Ovary (tissue), 3 donors: ENCODE measurements at regions not wholly inside any gene's neighbourhood (a gene's known extent, or its start where the extent isn't known, plus 50 kb on each side); places are given as distances from the start of the nearest gene placed in this dataset.

Experiments
- CTCF ChIP-seq, 3 donors: fragments of 450-650 bp in 2 of 3; fragments of 200-600 bp in 1 of 3; IDR thresholded peaks; one replicate each; pipeline versions ENCODE4 v1.5.1 to v1.8.0; 2016 to 2022; ENCODE audit warnings: antibody characterized with exemption in 3 of 3, mild to moderate bottlenecking in 1 of 3
- POLR2A ChIP-seq: fragments of 450-650 bp; IDR thresholded peaks from one replicate; pipeline ENCODE4 v1.6.1; 2017; ENCODE audit warnings: antibody characterized with exemption, mild to moderate bottlenecking, moderate library complexity
- donor health status: DM: no; HTN: no; CAD: no.

GRCh38 chr14:89524990-89525667, 108.1 kb upstream of the FOXN3 start:
- TF ChIP-seq CTCF (IDR thresholded peaks at IDR 0.05) (no peak), POLR2A (no peak)
